Peyer's patch (tissue), 4 donors: ENCODE measurements at regions not wholly inside any gene's neighbourhood (a gene's known extent, or its start where the extent isn't known, plus 50 kb on each side); places are given as distances from the start of the nearest gene placed in this dataset.

Source experiments
- POLR2A ChIP-seq, 2 donors: fragments of 450-650 bp; IDR thresholded peaks; one replicate each; pipeline ENCODE4 v1.5.1; 2017; ENCODE audit warnings: antibody characterized with exemption in 2 of 2, mild to moderate bottlenecking in 2 of 2, moderate library complexity in 2 of 2
- TF ChIP-seq, protein P1 (sequence below), 6 experiments: fragments of 450-650 bp in 4 of 6; fragments of 200-600 bp in 2 of 6; sonication (generic) in 1 of 6; IDR thresholded peaks; one replicate each; pipeline ENCODE4 v1.5.1; 2017 to 2019; ENCODE audit warnings: antibody characterized with exemption in 6 of 6, mild to moderate bottlenecking in 3 of 6, moderate library complexity in 1 of 6

DNA sequence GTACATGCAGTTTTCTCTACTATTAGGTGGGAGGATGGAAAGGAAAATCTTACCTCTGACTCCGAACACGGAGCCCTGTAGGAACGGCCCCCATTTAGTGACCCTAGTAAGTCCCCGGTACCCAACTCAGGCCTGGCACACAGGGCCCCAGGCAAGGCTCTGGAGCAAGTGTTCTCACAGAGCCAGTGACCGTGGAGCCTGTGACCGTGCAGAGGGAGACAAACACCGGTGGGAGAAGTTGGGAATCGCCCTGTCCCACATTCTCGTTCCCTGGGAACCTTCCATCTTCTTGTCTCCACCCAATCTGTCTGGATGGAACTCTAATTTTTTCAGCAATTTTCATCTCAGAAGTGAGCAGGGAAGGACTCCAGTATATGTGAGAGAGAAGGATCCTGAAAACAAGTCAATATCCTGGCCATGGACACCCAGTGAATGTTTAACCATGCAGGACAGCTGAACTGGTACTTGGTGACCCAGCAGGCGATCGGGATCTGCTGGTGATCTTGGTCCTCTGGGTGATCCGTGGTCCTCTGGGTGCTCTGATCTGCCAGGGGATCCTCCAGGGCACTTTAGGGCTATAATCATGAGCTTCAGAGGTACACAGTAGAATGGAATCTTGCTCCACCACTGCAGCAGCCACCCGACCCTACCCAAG lies 348.6 kb upstream of the ID2 start:
- no peak for TF ChIP-seq POLR2A (IDR thresholded peaks at IDR 0.05)
- TF ChIP-seq, protein P1, sequence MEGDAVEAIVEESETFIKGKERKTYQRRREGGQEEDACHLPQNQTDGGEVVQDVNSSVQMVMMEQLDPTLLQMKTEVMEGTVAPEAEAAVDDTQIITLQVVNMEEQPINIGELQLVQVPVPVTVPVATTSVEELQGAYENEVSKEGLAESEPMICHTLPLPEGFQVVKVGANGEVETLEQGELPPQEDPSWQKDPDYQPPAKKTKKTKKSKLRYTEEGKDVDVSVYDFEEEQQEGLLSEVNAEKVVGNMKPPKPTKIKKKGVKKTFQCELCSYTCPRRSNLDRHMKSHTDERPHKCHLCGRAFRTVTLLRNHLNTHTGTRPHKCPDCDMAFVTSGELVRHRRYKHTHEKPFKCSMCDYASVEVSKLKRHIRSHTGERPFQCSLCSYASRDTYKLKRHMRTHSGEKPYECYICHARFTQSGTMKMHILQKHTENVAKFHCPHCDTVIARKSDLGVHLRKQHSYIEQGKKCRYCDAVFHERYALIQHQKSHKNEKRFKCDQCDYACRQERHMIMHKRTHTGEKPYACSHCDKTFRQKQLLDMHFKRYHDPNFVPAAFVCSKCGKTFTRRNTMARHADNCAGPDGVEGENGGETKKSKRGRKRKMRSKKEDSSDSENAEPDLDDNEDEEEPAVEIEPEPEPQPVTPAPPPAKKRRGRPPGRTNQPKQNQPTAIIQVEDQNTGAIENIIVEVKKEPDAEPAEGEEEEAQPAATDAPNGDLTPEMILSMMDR (IDR thresholded peaks at IDR 0.05) = no peak
